GM12878 (cell line): ENCODE measurements at regions not wholly inside any gene's neighbourhood (a gene's known extent, or its start where the extent isn't known, plus 50 kb on each side); places are given as distances from the start of the nearest gene placed in this dataset.

Source experiments
- CEBPB ChIP-seq, 2 experiments: fragments of 150-350 bp in 1 of 2; IDR thresholded peaks; 2 replicates each; pipeline ENCODE4 v1.6.1; 2012 to 2014; ENCODE audit warnings: low read depth in 2 of 2, low read length in 2 of 2, borderline replicate concordance in 1 of 2, inconsistent platforms in 1 of 2
- CREB1 ChIP-seq: IDR thresholded peaks from 2 replicates; pipeline ENCODE4 v1.6.1; 2012; ENCODE audit warnings: low read depth, mild to moderate bottlenecking, inconsistent platforms
- EZH2 ChIP-seq: IDR thresholded peaks from 2 replicates; pipeline ENCODE4 v1.6.1; 2012; ENCODE audit warnings: low read depth, mild to moderate bottlenecking, control low read depth, inconsistent platforms, low read length, borderline replicate concordance; ENCODE audit not compliant: control insufficient read depth
- MYC ChIP-seq: IDR thresholded peaks from 2 replicates; pipeline ENCODE4 v1.6.1; 2011; ENCODE audit warnings: mild to moderate bottlenecking, low read length, moderate library complexity, inconsistent platforms; ENCODE audit not compliant: insufficient read depth, insufficient replicate concordance, insufficient read length, severe bottlenecking
- RAD51 ChIP-seq: fragments of 450-650 bp; IDR thresholded peaks from 2 replicates; pipeline ENCODE4 v1.6.1; 2016; ENCODE audit warnings: moderate library complexity, mild to moderate bottlenecking, inconsistent platforms
- TARDBP ChIP-seq: IDR thresholded peaks from 2 replicates; pipeline ENCODE4 v1.6.1; 2016; ENCODE audit warnings: borderline replicate concordance

DNA sequence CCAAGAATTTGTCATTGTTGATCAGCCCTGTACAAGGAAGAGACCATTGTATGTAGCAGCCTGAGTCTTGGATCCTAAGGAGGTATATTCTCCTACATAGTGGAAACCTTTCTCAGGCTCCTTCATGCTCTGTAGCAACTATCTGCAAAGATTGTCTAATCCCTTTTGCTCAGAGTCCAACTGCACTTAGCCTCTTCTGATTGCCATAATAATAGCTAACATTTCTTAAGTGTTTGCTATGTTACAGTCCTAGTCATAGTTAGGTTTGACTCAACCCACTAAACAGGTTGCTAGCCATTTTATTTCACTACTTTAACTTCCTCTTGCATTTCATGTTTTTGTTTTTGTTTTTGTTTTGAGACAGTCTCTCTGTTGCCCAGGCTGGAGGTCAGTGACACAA, 50.8 kb upstream of the SLC16A2 start:
- no peak for TF ChIP-seq CEBPB (IDR thresholded peaks at IDR 0.05; ENCODE audit: borderline replicate concordance in 1 of 2, low read depth in 2 of 2, low read length in 2 of 2)
- TF ChIP-seq MYC: no peak
- TF ChIP-seq CREB1: no peak
- no peak for TF ChIP-seq EZH2
- TF ChIP-seq RAD51: no peak
- no peak for TF ChIP-seq TARDBP
